HCT116 (cell line): ENCODE measurements at regions not wholly inside any gene's neighbourhood (a gene's known extent, or its start where the extent isn't known, plus 50 kb on each side); places are given as distances from the start of the nearest gene placed in this dataset.
A peak's percentile ranks its signal among the peaks of the same experiment; 100 is the strongest.

ENCODE experiments used
- ATAC-seq: fragments of 200-7000 bp; cut with Tn5 transposase; 2 replicates; pipeline ENCODE4 v1.9.1; 2020; ENCODE audit warnings: mild to moderate bottlenecking, moderate library complexity
- BruUV-seq: library from RNA; stranded (reverse); fragments of 400-500 nt; replicated peaks from 2 replicates; lab custom pipeline; 2021; lab: Mats Ljungman, UMichigan
- CTCF ChIA-PET: fragments of 300-600 bp; sonication (Branson Sonifier 250); formaldehyde crosslinking; loops from one replicate; lab custom pipeline; 2021; ENCODE audit warnings: antibody characterized with exemption; lab: Charles Lee
- POLR2A ChIA-PET: fragments of 300-600, 350-600 bp; sonication (Branson Sonifier 250); formaldehyde crosslinking; loops from one replicate; lab custom pipeline; 2021; ENCODE audit warnings: antibody characterized with exemption; lab: Charles Lee
- RAD21 ChIA-PET, 2 experiments: fragments of 300-600 bp; sonication (Branson Sonifier 250); formaldehyde crosslinking; loops; one replicate each; lab custom pipeline; 2023; ENCODE audit warnings: low total read pairs in 2 of 2; ENCODE audit not compliant: uncharacterized antibody in 2 of 2, unreplicated experiment in 2 of 2, low non-redundant PET in 1 of 2; lab: Charles Lee
- DNase-seq: peaks from one replicate; pipeline ENCODE4 v3.0.0-alpha.2; 2010; ENCODE audit warnings: low read depth, low spot score
- H2AFZ ChIP-seq: fragments of 200-600 bp; shearing (Covaris generic), sonication (generic); 2 replicates; pipeline ENCODE4 v1.6.1; 2017; ENCODE audit warnings: low read depth, mixed run types, mixed read lengths, antibody characterized with exemption, low read length; ENCODE audit not compliant: poor library complexity, severe bottlenecking
- H3K27ac ChIP-seq: 2 replicates; pipeline ENCODE4 v1.5.1; 2012; ENCODE audit warnings: low read depth, low read length
- H3K27me3 ChIP-seq: fragments of 200-600 bp; sonication (generic); 2 replicates; pipeline ENCODE4 v1.6.1; 2016; ENCODE audit warnings: mixed run types, low read length, mixed read lengths; ENCODE audit not compliant: insufficient read depth
- H3K36me3 ChIP-seq, 2 experiments: fragments of 200-500 bp in 1 of 2; fragments of 200-600 bp in 1 of 2; sonication (Bioruptor generic) in 1 of 2; sonication (generic) in 1 of 2; 2 replicates each; pipeline versions ENCODE4 v1.5.1 to v1.6.1; 2014 to 2016; ENCODE audit warnings: low read length in 2 of 2, inconsistent platforms in 1 of 2, mixed read lengths in 1 of 2, mixed run types in 1 of 2; ENCODE audit not compliant: insufficient read depth in 2 of 2, control insufficient read depth in 1 of 2
- H3K4me1 ChIP-seq, 2 experiments: fragments of 200-600 bp in 1 of 2; sonication (generic) in 1 of 2; 2 replicates each; pipeline versions ENCODE4 v1.5.1 to v1.6.1; 2012 to 2017; ENCODE audit warnings: low read length in 2 of 2, inconsistent platforms in 1 of 2, mild to moderate bottlenecking in 1 of 2, mixed read lengths in 1 of 2, mixed run types in 1 of 2, moderate library complexity in 1 of 2; ENCODE audit not compliant: insufficient read depth in 2 of 2, control insufficient read depth in 1 of 2
- H3K4me2 ChIP-seq: fragments of 200-600 bp; sonication (generic); 2 replicates; pipeline ENCODE4 v1.6.1; 2017; ENCODE audit warnings: mixed run types, low read length, mixed read lengths
- H3K4me3 ChIP-seq, 2 experiments: fragments of 200-600 bp in 1 of 2; sonication (generic) in 1 of 2; replicated peaks in 1 of 2; 2 replicates each; pipeline ENCODE4 v1.5.1; 2011 to 2016; ENCODE audit warnings: low read length in 2 of 2, control low read depth in 1 of 2, low read depth in 1 of 2, mild to moderate bottlenecking in 1 of 2, mixed read lengths in 1 of 2, mixed run types in 1 of 2
- H3K79me2 ChIP-seq: fragments of 200-600 bp; sonication (generic); 2 replicates; pipeline ENCODE4 v1.6.1; 2017; ENCODE audit warnings: mild to moderate bottlenecking, mixed run types, low read length, moderate library complexity, mixed read lengths; ENCODE audit not compliant: insufficient read depth
- H3K9ac ChIP-seq: fragments of 200-600 bp; sonication (generic); 2 replicates; pipeline ENCODE4 v1.6.1; 2016; ENCODE audit warnings: low read length, mixed read lengths
- H3K9me2 ChIP-seq: fragments of 200-600 bp; sonication (generic), shearing (Covaris generic); 2 replicates; pipeline ENCODE4 v1.6.1; 2017; ENCODE audit warnings: mixed run types, mild to moderate bottlenecking, moderate library complexity; ENCODE audit not compliant: insufficient read depth
- H3K9me3 ChIP-seq, 2 experiments: fragments of 200-500 bp in 1 of 2; fragments of 200-600 bp in 1 of 2; sonication (Bioruptor generic) in 1 of 2; sonication (generic) in 1 of 2; 2 replicates each; pipeline ENCODE4 v1.6.1; 2014 to 2017; ENCODE audit warnings: low read length in 2 of 2, mixed read lengths in 2 of 2, inconsistent platforms in 1 of 2, low read depth in 1 of 2, mild to moderate bottlenecking in 1 of 2, mixed run types in 1 of 2, moderate library complexity in 1 of 2; ENCODE audit not compliant: control insufficient read depth in 1 of 2, insufficient read depth in 1 of 2
- H4K20me1 ChIP-seq: fragments of 200-600 bp; sonication (generic), shearing (Covaris generic); 2 replicates; pipeline ENCODE4 v1.6.1; 2017; ENCODE audit warnings: mixed run types, mild to moderate bottlenecking, moderate library complexity; ENCODE audit not compliant: insufficient read depth
- CBX3 ChIP-seq: IDR thresholded peaks from 2 replicates; pipeline ENCODE4 v1.6.1; 2012; ENCODE audit warnings: low read depth
- CEBPB ChIP-seq: IDR thresholded peaks from 2 replicates; pipeline ENCODE4 v1.6.1; 2012; ENCODE audit warnings: low read depth
- ELF1 ChIP-seq: IDR thresholded peaks from 2 replicates; pipeline ENCODE4 v1.6.1; 2012; ENCODE audit warnings: low read depth, borderline replicate concordance
- FOSL1 ChIP-seq: IDR thresholded peaks from 2 replicates; pipeline ENCODE4 v1.6.1; 2012; ENCODE audit warnings: low read depth
- JUND ChIP-seq: IDR thresholded peaks from 2 replicates; pipeline ENCODE4 v1.6.1; 2012
- POLR2AphosphoS5 ChIP-seq: IDR thresholded peaks from 2 replicates; pipeline ENCODE4 v1.6.1; 2011; ENCODE audit warnings: mild to moderate bottlenecking, low read depth, low read length, moderate library complexity
- RAD21 ChIP-seq: IDR thresholded peaks from 2 replicates; pipeline ENCODE4 v1.6.1; 2012; ENCODE audit warnings: low read depth, mild to moderate bottlenecking
- REST ChIP-seq: IDR thresholded peaks from 2 replicates; pipeline ENCODE4 v1.6.1; 2012; ENCODE audit warnings: low read depth
- SIN3A ChIP-seq: IDR thresholded peaks from 2 replicates; pipeline ENCODE4 v1.6.1; 2012; ENCODE audit warnings: low read depth
- SRF ChIP-seq: IDR thresholded peaks from 2 replicates; pipeline ENCODE4 v1.6.1; 2012; ENCODE audit warnings: low read depth
- ZBTB33 ChIP-seq: IDR thresholded peaks from 2 replicates; pipeline ENCODE4 v1.6.1; 2011; ENCODE audit warnings: mild to moderate bottlenecking, low read length, moderate library complexity; ENCODE audit not compliant: insufficient replicate concordance; ENCODE audit errors: extremely low read depth
- intact Hi-C: fragments of 100-400 bp; cut with micrococcal nuclease; formaldehyde crosslinking; loops from 2 replicates; pipeline ENCODE4 v1.10.0; 2022

GRCh38 chr12:75781532-75782046 is 250.0 kb downstream of the PHLDA1 start (continued):
- TF ChIP-seq CBX3 (no peak), CEBPB (no peak)

- H3K79me2 ChIP-seq, result no peaks in the 10 kb centered on the region
- H3K27ac ChIP-seq, result peak overlapping the region; percentile 97
- H3K36me3 ChIP-seq, result no peaks in the 10 kb centered on the region
- H3K9me2 ChIP-seq, result no peaks in the 10 kb centered on the region
- TF ChIP-seq SRF, result peak; percentile 48; the same call in 1 of the 2 replicates
- no peak for TF ChIP-seq POLR2AphosphoS5
- ATAC-seq (no peak), DNase-seq (no peak)
- H3K4me3 ChIP-seq, result no peak overlapping the region
- CTCF ChIA-PET, result no interaction called here
- POLR2A ChIA-PET, result interaction anchor here (0.9 to 1.8 kb wide), 6 partner anchors 9 to 248 kb away, joined by 3 to 6 read pairs (median 4); no protein-coding TSS in a partner anchor
- H3K27me3 ChIP-seq, result no peaks in the 10 kb centered on the region
- peaks cover 63 to 97% of the 10 kb centered on the region in 2 experiments for H3K4me1 ChIP-seq
- intact Hi-C loops, result no loop called here
- RAD21 ChIA-PET, result no interaction called here
- BruUV-seq, result no TSS peak
- no peak overlapping the region for H3K9ac ChIP-seq
- H2AFZ ChIP-seq, result no peak overlapping the region
- no peaks in the 10 kb centered on the region for H4K20me1 ChIP-seq
- H3K9me3 ChIP-seq, result peaks cover 0 to 4% of the 10 kb centered on the region in 2 experiments; a peak in 1 of 4 replicates
- 0 out of 2 replicates have a peak overlapping the region, but pooled peaks have one; percentile 17 for H3K4me2 ChIP-seq
Observed at GRCh38 chr12:75779891-75780496, 251.6 kb downstream of the PHLDA1 start.

GRCh38 chr12:75774261-75775052 is 257.1 kb downstream of the PHLDA1 start:
- H3K9ac ChIP-seq, result no peak overlapping the region
- no TSS peak for BruUV-seq
- intact Hi-C loops, result no loop called here
- no peaks in the 10 kb centered on the region for H3K9me3 ChIP-seq
- ChIA-PET CTCF (no interaction called here), POLR2A (interaction anchor here (1.5 kb wide), 1 partner anchor 253 kb away, joined by 3 read pairs; no protein-coding TSS in a partner anchor), RAD21 (no interaction called here)
- no peak overlapping the region for H3K4me3 ChIP-seq
- no peaks in the 10 kb centered on the region for H3K9me2 ChIP-seq
- H3K27me3 ChIP-seq, result no peaks in the 10 kb centered on the region
- no peak overlapping the region for H3K4me2 ChIP-seq
- H2AFZ ChIP-seq, result no peak overlapping the region
- no peaks in the 10 kb centered on the region for H3K79me2 ChIP-seq
- H3K36me3 ChIP-seq, result no peaks in the 10 kb centered on the region
- no peak for DNase-seq
- H3K4me1 ChIP-seq, result peaks cover 50 to 90% of the 10 kb centered on the region in 2 experiments
- H3K27ac ChIP-seq, result peak overlapping the region; percentile 100
- ATAC-seq, result no peak
- H4K20me1 ChIP-seq, result no peaks in the 10 kb centered on the region
- TF ChIP-seq SIN3A (no peak), ZBTB33 (no peak), JUND (no peak), CBX3 (no peak), FOSL1 (no peak), ELF1 (no peak), REST (no peak), RAD21 (no peak)
